HG02870 (cell line): ENCODE measurements at regions not wholly inside any gene's neighbourhood (a gene's known extent, or its start where the extent isn't known, plus 50 kb on each side); places are given as distances from the start of the nearest gene placed in this dataset.

Source experiments
- ATAC-seq: cut with Tn5 transposase; IDR thresholded peaks from one replicate; pipeline ENCODE4 v1.9.1; 2021; ENCODE audit warnings: mild to moderate bottlenecking, moderate library complexity; ENCODE audit not compliant: unreplicated experiment

DNA sequence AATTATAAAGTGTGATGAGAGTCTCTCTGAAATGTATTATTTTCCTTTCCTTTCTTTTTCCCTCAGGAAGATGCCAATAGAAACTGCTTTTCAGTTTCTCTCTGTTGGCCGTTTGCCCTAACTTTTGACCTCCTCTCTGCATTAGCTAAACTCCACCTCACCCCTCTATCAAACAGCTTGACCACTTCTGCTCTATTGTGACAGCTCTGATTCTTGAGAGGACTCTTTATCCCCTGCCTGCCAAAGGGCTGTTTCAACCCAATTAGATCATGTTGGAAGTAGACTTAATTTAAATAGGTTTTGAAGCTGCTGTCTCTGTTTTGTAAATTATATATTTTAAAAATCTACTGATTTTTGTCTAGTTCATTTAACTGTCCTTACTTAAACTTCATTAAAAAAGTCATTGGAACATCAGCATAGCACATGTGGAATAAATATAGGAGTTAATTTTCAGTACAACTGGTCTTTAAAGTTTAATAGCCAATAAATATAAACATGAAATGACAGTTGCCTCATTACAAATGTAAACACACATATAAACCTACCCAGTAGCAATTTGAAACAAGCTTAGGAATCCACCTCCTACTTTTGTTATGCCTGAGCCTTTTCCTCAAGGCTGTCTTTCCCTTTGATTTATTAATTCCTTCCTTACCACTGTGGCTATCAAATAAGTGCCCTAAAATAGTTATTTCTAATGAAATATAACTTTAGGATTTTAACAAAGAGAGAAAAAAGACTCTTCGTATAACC lies 152.0 kb downstream of the CHRM3 start:
- no peak for ATAC-seq

DNA sequence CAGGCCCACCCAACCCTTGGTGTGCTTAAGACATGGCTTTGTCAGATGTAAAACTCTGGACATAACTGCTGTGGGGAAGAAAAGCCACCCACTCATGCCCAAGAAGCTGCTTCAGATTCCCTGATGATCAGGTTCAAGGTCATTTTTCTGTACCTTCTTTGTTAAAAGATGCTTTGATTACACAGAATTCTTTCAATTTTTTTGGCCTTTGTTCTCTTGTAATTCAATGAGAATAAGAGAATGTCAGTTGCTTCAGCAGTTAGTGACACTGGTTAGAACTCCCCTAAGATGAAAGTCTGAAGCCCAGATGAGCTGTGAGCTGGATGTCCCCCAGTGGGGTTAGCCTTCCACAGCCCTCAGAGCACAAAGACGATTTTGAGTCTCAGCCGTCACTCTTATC lies 152.7 kb downstream of the CHRM3 start:
- ATAC-seq = no peak

DNA sequence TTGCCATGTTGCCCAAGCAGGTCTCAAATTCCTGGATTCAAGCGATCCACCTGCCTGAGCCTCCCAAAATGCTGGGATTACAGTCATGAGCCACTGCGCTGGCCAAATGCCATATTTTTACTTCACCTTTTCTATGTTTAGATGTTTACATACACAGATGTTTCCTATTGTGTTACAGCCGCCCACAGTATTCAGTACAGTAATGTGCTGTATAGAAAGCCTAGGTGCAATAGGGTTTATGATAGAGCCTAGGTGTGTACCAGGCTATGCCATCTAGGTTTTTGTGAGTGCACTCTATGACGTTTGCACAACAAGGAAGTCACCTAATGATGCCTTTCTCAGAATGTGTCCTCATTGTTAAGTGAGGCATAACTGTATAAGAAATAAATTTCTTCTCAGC lies 153.4 kb downstream of the CHRM3 start:
- no peak for ATAC-seq

DNA sequence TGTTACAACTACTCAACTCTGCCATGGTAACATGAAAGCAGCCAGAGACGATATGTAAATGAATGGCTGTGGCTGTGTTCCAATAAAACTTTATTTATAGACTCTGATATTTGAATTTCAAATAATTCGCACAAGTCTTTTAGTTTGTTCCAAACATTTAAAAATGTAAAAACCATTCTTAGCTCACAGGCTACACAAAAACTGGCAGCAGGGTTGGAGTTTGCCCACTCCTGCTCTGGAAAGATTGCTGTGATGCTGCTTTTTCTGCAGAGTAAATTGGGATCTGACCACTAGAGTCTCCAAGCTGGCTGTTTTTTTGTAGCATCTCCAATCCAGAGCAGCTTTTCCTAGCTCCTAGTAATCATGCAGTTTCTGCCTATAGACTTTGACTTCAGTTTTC lies 157.5 kb downstream of the CHRM3 start:
- no peak for ATAC-seq

DNA sequence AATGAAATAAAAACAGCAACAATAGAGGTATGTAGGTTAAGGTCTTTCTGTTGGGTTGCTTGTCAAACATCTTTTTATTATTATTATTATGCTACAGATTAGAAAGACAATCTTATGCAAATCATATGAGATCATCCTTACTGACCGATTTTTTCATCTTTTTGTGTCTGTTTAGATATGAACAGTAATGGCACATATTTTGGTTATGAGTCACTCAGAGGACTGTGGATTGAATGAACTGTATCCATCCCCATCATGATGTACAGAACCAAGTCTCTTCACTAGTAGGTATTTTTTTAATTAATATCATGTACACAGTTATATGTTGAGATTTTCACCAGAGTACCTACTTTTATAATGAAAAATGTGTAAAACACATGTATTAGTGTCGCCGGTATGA lies 159.1 kb downstream of the CHRM3 start:
- ATAC-seq = no peak

DNA sequence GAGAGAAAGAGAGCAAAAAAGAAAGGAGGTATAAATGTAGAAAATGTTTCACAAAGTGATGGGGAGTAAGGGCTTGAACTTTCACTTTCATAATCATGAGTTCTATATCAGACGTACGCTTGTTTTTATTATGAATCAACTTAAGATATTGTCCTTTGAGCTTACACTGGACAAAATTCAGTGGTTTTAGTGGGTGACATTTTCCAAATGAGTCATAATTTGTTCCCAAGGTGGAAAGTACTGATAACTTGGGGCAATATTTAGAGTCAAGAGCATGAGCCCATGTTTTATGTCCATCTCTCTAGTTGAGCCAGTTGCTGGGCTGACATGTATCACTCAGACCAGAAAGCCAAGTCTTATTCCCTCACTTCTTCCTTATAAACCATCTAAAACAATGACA lies 161.6 kb downstream of the CHRM3 start:
- ATAC-seq = no peak

DNA sequence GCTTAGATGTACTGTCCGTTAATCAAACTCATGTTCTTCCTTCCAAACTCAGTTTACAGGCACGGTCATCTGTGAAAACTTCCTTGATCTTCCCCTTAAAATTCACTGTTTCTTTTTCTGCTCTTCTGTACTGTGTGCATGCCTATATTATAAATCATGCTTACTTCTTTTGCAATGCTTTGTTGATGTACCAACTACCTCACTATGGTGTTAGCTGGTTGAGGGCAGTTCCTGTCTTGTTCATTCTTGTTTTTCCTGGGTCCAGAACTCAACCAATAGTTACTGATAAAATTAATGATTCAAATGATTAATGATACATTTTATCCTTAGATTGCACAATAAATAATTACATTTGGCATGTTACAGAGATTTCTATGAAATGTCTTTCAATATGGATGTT lies 163.8 kb downstream of the CHRM3 start:
- no peak for ATAC-seq

DNA sequence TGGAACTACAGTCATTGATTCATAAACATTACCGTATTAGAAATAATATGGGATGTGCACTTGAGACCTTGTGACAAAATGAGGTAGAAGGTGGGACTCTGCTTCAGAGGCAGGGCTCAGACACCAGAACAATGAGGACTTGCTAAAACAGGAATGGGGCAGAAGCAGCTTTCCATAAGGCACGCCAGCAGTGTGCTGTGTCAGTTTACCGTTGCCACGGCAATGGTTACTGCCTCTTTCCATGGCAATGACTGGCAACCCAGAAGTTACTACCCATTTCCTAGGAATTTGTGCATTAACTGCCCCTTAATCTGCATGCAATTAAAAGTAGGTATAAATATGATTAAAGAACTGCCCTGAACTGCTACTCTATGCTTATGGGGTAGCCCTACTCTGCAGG lies 169.0 kb downstream of the CHRM3 start:
- ATAC-seq = no peak

DNA sequence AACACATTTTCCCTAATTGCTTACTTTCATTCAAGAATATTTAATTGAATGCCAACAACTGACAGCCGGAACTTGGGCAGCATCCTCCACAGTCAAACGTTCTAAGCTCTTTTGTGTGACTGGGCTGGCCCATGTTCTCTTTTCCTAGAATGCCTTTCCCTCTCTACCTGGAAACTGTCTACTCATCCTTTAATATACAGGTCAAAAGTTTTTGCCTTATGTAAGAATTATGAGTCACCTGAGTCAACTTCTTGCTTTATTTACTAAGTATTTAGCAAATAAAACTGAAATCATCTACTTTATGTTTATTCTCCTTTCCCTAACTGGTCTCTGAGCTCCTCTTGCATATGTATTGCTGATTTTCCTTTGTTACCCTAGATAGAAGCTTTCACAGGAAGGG lies 172.2 kb downstream of the CHRM3 start:
- no peak for ATAC-seq

DNA sequence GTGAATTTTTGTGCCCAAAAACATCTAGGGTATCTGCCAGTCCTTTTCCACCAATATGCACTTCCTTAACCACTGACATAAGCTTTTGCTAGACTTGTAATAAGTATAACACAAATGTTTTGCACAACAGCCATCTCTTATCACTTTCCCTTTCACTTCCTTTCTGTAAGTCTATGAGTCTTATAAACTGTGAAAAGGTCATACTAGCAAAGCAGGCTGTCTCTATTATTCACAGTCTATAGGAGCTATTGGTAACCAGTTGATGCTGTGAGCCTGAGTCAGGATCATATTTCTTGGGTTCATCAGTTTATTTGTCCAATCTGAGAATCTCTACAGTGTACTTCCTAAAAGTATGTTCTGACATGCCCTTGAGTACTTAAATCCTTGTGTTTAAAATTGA lies 172.6 kb downstream of the CHRM3 start:
- no peak for ATAC-seq

DNA sequence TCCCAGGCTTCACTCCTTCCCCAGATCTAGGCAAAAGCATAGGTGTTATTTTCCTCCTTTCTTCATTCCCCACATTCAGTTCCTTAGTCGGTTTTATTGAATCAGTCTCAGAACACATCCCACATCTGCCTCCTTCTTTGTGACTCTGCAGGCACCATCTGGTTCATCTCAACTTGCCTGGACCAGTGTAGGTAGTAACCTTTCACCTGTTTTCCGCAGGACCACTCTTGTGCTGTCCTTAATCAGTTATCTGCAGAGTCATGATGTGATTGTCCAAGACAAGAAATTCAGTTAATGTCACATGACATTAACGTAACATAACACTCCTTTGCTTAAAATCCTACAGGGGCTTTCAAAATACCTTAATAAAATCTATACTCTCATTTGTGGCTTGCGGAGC lies 174.6 kb downstream of the CHRM3 start:
- ATAC-seq = no peak

DNA sequence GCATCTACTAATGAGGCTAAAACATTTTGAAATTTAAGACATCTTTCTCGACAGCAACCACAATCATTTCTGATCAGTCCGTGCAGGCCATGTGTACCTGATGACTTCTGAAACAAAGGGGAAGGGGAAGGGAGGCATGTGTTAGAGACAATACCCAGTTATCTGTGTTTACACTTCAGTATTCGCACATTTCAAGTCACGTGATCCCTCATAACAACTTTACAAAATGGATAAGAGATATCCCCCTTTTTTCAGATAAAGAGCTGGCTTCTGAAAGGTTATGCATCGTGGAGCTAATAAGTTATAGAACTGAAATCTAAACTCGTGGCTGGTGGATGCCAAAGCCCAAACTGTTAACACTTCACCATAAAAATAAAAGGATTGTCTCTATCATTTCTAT lies 175.7 kb downstream of the CHRM3 start:
- ATAC-seq = no peak

DNA sequence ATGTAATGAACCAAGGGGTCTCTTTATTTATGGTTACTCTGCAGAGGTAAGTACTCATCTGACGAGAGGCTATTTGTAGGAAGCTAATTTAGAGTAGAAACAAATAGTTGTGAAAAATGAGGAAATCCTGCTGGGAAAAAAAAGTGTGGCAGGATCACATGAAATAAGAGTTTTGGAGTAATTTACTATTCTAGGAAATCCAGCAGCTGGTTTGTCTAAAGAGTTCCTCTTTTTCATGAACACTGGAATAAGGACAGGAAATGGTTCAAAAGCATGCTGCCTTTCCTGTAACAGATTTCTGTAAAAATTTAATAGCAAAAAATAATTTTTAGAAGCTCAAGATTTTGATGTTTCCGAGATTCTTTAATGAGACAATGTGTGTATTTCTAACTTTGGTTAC lies 177.3 kb downstream of the CHRM3 start:
- no peak for ATAC-seq

DNA sequence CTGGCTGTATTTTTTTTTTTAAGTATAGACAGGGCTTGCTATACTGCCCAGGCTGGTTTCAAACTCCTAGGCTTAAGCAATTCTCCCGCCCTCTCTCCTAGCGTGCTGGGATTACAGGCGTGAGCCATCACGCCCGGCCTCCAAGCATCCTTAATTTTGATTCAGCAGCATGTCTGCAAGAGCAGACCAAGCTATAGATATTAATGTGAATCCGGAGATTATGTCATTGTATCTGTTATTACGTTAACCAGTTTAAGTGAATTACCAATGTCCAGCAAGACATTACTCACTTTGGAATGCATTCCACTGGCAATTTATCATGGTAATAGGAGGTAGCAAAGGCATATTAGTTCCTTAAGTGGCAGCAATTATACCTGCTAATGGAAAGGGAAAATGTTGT lies 179.7 kb downstream of the CHRM3 start:
- no peak for ATAC-seq

DNA sequence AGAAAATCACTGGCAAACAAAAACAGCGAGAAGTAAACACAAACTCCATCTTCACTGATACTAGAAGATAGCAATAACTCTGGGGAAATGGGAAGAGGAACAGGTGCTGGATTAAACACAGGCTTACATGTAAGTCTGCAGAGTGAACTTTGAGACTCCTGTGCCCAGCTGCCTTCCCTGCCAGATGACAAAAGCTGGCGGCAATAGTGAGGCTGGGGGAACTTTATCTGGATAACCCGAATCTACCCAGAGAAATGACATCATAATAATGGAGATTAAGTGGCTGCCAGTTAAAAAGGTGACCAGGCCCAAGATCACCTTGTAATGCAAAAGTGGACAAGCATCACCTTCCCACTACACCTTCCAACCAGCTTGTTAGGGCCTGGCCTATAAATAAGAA lies 184.5 kb downstream of the CHRM3 start:
- ATAC-seq = no peak

DNA sequence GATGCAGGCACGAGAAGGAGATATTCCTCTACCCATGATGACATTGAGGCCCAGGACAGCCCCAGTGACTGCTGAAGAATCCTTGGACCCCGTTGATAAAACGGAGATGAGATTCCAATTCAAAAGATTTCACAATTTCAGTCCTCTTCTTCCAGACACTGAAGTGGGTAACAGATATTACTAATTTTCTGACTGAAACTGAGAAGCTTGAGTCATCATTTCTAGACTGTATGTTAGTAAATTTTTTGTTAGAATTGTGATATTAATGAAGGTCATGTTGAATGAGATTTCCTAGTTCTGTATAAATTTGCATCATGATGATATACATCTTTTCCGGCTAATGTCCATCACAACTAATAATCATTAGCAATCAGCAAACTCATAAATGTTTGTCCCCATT lies 185.8 kb downstream of the CHRM3 start:
- no peak for ATAC-seq

DNA sequence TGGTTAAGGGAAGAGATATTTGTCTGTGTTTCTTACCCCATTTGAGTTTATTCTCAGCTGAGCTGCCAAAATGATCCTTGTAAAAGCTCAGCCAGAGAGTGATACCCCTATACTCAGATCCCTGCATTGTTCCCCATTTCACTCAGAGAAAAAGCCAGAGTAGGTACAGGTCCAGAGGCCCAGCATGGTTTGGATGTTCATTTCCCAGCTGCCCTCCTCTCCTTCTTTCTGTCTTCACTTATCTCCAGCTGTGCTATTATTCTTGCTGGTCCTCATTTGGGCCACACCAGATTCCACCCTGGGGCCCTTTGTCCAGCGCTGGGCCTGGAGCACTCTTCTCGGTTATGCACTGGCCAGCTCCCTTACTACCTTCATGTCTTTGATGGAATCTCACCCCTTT lies 187.7 kb downstream of the CHRM3 start:
- no peak for ATAC-seq

DNA sequence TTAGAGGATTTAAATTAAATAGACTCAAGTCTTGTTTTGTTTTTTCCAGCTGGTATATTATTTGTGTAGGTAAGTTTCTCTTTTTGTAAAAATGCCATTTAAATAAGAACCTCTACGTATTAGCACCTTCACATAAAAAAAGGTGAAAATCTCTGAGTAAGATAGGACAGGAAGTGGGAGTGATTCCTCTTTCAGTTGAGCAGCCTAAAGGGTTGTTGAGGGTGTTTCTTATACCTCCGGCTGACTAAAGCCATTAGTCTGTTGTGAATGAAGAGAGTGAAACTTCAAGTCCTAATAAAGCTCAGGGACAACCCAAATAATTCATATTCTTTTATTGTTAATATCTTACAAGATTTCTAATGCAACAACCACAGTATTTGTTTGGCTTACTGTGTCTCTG lies 188.7 kb downstream of the CHRM3 start:
- ATAC-seq = no peak

DNA sequence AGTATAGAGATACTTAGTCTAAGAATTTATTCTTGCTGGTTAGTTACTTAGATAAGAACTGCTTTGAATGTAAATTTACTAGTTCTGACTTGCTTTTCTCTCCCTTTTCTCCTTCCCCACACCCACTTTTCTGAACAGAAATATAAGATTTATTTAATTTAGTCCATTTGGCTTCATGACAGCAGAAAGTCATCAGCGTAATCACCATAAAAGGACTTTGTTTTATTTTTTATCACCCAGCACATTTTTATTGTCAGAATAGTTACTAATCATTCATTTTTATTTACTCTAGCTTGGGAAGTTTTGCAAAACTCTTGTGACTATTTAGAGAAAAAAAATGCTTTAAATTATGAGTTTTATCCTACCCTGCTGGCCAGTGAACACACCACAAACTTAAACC lies 197.2 kb downstream of the CHRM3 start:
- no peak for ATAC-seq

DNA sequence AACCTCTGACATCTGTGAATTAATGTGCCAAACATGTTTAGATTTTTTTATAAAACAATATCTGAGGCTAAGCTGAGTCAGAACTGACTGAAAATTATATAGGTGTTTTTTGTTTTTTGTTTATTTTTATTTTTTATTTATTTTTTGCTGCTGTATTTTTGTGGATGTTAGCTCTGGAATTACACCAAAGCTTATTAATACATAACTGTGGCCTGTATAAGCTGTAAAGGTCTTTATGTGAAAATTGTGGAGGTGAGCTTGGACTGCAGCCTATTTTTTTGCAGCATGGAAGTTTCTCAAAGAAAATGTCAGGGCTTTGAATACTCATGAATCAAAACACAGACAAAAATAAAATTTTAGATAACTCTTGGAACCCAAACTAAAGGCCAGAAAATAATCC lies 199.8 kb downstream of the CHRM3 start:
- ATAC-seq = no peak

DNA sequence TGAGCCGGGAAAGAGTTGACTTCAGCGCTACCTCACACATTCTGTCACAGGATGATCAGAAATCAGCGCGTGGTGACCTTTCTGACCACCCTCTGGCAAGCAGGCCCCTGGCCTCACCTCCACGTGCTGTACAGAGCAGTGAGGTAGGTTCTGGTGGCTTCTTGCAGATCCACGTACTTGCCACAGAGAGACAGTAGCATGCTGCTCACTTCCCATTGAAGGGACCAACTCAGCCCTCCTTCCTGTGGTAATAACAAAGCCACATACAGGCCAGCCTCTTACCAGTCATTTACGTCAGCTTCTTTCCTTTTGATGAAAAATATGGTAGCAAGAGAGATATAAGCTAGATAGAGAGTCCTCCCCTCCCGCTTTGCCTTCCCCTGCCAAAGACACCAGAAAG lies 200.7 kb downstream of the CHRM3 start:
- ATAC-seq = no peak

DNA sequence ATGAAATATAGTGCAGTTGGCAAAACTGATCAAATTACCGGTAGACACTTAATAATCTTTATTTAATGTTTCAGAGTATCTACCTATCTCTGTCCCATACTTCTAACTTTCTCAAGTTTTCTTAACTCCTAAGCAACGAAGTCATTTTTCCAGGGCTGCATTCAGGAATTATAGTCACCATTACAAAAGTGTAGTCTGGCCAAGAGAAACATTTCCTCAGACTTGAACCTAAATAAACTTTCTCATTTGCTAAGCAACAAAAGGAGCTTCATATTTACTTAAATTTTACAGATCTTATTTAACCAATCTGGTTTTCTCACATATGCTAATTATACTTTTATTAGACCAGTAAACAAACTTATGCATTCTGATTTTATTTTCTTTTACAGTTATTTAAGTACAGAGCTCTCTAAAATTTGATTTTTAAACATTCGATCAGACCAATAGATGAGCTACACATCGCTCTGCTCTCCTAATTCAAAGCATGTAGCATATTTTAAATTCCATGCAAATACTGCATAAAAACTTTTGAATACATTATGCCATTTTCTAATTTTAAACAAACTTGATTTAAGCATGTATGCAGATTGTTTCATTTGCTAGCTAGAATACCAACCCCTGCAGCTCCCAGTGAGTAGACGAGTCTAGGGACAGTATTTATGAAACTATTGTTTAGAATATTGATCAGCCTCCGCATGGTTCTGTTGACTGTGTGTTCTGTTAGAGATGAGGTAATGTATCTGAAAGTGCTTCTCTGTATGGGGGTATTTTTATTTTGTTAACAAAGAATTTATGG lies 201.4 kb downstream of the CHRM3 start:
- no peak for ATAC-seq

DNA sequence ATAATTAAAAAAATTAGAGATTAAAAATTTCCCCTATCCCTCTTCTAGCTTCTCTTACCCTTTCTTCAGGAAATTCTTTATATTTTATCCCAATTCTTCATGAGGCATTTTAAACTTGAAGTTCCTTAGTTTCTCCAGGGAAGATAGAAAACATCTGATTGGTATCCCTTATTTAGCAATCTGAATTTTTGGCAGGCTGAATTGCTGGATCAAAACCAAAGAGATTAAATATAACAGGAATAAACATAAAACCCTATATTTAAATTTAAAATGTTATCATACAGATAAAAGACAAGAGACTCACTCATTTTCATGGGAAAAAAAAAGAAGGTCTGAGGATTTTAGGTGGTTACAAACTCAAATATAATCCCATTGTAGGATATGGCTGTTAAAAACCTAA lies 204.2 kb downstream of the CHRM3 start:
- ATAC-seq = no peak
